MCF 10A (cell line): ENCODE measurements at regions not wholly inside any gene's neighbourhood (a gene's known extent, or its start where the extent isn't known, plus 50 kb on each side); places are given as distances from the start of the nearest gene placed in this dataset.

Experiments
- BruUV-seq: library from RNA; stranded (reverse); fragments of 400-500 nt; replicated peaks from 2 replicates; lab custom pipeline; 2021; lab: Mats Ljungman, UMichigan
- CTCF ChIA-PET: fragments of 300-600 bp; sonication (Branson Sonifier 250); formaldehyde crosslinking; extraction: SDS; loops from one replicate; lab custom pipeline; 2021; ENCODE audit warnings: antibody characterized with exemption, inconsistent platforms; lab: Yijun Ruan, JAX
- POLR2A ChIA-PET: fragments of 300-600, 350-650 bp; sonication (Branson Sonifier 250); formaldehyde crosslinking; extraction: SDS; loops from one replicate; lab custom pipeline; 2020; ENCODE audit warnings: antibody characterized with exemption, inconsistent platforms; lab: Yijun Ruan, JAX
- DNase-seq: peaks from one replicate; pipeline ENCODE4 v3.0.0-alpha.2; 2018; ENCODE audit not compliant: unreplicated experiment
- H3K27ac Mint-ChIP-seq: one replicate; pipeline ENCODE4 v1.8.0; 2022; ENCODE audit warnings: mild to moderate bottlenecking, low read depth, mixed read lengths; ENCODE audit not compliant: unreplicated experiment
- H3K27me3 Mint-ChIP-seq: one replicate; pipeline ENCODE4 v1.8.0; 2022; ENCODE audit warnings: mixed read lengths; ENCODE audit not compliant: insufficient read depth, unreplicated experiment
- H3K36me3 Mint-ChIP-seq: one replicate; pipeline ENCODE4 v1.8.0; 2022; ENCODE audit warnings: mild to moderate bottlenecking, moderate library complexity, mixed read lengths; ENCODE audit not compliant: insufficient read depth, unreplicated experiment
- H3K4me1 Mint-ChIP-seq: one replicate; pipeline ENCODE4 v1.8.0; 2022; ENCODE audit warnings: mixed read lengths; ENCODE audit not compliant: insufficient read depth, unreplicated experiment
- H3K4me3 Mint-ChIP-seq: one replicate; pipeline ENCODE4 v1.8.0; 2022; ENCODE audit warnings: mild to moderate bottlenecking, moderate library complexity, mixed read lengths; ENCODE audit not compliant: unreplicated experiment
- H3K9me3 Mint-ChIP-seq: one replicate; pipeline ENCODE4 v1.8.0; 2022; ENCODE audit warnings: mixed read lengths; ENCODE audit not compliant: unreplicated experiment
- intact Hi-C: fragments of 100-400 bp; cut with micrococcal nuclease; formaldehyde crosslinking; loops from 2 replicates; pipeline ENCODE4 v1.14.1; 2022
- TF ChIP-seq, protein P1 (sequence below): fragments of 200-600 bp; IDR thresholded peaks from one replicate; pipeline ENCODE4 v1.8.0; 2022; ENCODE audit warnings: antibody characterized with exemption, mild to moderate bottlenecking; ENCODE audit not compliant: unreplicated experiment

DNA sequence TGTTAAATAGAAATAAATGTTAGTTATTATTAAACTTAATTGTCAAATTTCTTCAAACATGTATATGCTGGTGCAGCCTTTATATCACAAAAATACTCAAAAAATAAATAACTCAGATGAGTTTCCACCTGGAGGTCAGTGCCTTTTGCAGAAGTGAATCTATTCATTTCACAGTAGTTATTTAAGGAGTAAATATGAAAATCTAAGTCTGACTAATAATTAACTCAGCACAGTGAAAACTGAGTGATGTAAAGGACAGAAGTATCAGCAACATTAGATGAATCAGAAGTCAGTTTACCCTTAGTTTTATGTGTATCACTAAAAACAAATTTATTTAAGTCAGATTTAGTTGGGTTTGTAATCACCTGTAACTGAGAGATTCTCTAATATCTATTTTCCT, 2135.4 kb downstream of the MRPL39 start:
- no peaks in the 10 kb centered on the region for H3K36me3 Mint-ChIP-seq
- H3K9me3 Mint-ChIP-seq, result no peaks in the 10 kb centered on the region
- H3K27ac Mint-ChIP-seq, result no peak overlapping the region
- H3K27me3 Mint-ChIP-seq, result no peaks in the 10 kb centered on the region
- no peak overlapping the region for H3K4me3 Mint-ChIP-seq
- peaks cover 13% of the 10 kb centered on the region for H3K4me1 Mint-ChIP-seq
- DNase-seq, result no peak
- BruUV-seq, result no TSS peak
- TF ChIP-seq, protein P1, sequence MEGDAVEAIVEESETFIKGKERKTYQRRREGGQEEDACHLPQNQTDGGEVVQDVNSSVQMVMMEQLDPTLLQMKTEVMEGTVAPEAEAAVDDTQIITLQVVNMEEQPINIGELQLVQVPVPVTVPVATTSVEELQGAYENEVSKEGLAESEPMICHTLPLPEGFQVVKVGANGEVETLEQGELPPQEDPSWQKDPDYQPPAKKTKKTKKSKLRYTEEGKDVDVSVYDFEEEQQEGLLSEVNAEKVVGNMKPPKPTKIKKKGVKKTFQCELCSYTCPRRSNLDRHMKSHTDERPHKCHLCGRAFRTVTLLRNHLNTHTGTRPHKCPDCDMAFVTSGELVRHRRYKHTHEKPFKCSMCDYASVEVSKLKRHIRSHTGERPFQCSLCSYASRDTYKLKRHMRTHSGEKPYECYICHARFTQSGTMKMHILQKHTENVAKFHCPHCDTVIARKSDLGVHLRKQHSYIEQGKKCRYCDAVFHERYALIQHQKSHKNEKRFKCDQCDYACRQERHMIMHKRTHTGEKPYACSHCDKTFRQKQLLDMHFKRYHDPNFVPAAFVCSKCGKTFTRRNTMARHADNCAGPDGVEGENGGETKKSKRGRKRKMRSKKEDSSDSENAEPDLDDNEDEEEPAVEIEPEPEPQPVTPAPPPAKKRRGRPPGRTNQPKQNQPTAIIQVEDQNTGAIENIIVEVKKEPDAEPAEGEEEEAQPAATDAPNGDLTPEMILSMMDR, result no peak
- ChIA-PET CTCF (no interaction called here), POLR2A (no interaction called here)
- intact Hi-C loops, result no loop called here

DNA sequence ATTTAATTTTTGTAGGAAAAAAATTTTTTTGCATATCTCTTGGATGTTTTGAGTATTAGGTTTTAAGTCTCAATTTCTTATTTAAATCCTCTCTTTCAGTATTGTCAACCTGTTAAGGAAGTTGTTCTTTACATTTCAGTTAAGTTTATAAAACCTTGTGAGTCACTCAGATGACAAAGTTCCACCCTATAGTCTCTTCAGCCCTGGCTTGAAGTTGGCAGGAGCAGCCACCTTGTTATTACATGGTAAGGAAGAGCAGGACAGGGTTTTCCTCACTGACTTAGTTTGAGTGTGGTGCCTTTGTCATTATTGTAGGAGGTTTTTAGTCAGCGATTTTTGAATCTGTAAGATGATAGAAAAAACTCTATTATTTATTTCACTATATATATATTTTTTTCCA, 2143.9 kb downstream of the MRPL39 start:
- intact Hi-C loops, result no loop called here

DNA sequence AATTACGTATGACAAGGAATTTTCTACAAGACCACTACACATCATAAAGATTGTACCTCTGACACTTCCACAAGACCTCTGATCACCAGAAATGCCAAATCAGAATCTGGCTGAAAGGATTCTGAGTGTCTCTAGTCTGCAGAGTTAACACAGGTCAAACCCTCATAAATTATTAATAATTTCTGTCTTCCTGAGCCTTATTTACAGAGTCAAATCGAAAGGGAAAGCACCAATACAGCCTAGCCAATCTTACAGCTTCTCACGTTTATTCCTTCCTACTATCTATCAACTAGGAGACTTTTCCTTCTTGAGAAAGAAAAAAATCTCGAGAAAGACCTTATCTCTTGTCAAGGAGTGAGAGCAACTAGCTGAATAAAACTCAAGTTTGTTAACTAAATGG, 2151.6 kb downstream of the MRPL39 start:
- ChIA-PET CTCF (no interaction called here), POLR2A (no interaction called here)
- TF ChIP-seq, protein P1, result no peak
- intact Hi-C loops, result no loop called here
- no peaks in the 10 kb centered on the region for H3K27me3 Mint-ChIP-seq
- no peaks in the 10 kb centered on the region for H3K36me3 Mint-ChIP-seq
- H3K4me3 Mint-ChIP-seq, result no peak overlapping the region
- peaks cover 10% of the 10 kb centered on the region for H3K4me1 Mint-ChIP-seq
- BruUV-seq, result no TSS peak
- H3K27ac Mint-ChIP-seq, result no peak overlapping the region
- H3K9me3 Mint-ChIP-seq, result peaks cover 5% of the 10 kb centered on the region
- DNase-seq, result no peak

More for the DNA sequence above, 2143.9 kb downstream of the MRPL39 start:
- ChIA-PET POLR2A (no interaction called here), CTCF (interaction anchor here (0.5 kb wide), 1 partner anchor 247 kb away, joined by 3 read pairs; no protein-coding TSS in a partner anchor)
- TF ChIP-seq, protein P1, result no peak
- Mint-ChIP-seq H3K9me3 (peaks cover 5% of the 10 kb centered on the region), H3K27ac (no peak overlapping the region), H3K27me3 (no peaks in the 10 kb centered on the region), H3K4me1 (peaks cover 4% of the 10 kb centered on the region), H3K36me3 (no peaks in the 10 kb centered on the region), H3K4me3 (no peak overlapping the region)
- no peak for DNase-seq
- BruUV-seq, result no TSS peak

DNA sequence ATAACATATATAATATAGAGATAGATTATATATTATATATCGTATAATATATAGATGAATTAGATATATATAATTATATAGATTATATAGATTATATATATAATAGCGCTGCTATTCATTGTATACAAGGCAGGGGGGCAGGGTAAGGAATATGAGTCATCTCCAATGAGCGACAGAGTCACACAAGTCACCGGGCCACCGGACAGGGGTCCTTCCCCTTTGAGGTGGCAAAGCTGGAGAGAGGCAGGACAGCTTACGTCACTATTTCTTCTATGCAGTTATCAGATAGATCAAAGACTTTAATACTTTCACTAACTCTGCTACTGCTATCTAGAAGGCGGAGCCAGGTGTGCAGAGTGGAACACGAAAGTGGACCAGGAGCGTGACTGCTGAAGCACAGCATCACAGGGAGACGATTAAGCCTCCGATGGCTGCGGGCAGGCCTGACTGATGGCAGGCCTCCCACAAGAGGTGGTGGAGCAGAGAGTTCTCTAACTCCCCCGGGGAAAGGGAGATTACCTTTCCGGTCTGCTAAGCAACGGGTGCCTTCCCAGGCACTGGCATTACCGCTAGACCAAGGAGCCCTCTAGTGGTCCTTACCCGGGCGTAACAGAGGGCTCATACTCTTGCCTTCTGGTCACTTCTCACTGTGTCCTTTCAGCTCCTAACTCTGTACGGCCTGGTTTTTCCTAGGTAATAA, 2154.7 kb downstream of the MRPL39 start:
- Mint-ChIP-seq H3K9me3 (no peaks in the 10 kb centered on the region), H3K4me3 (no peak overlapping the region), H3K27me3 (no peaks in the 10 kb centered on the region), H3K4me1 (peaks cover 5% of the 10 kb centered on the region), H3K36me3 (no peaks in the 10 kb centered on the region), H3K27ac (no peak overlapping the region)
- DNase-seq, result no peak
- intact Hi-C loops, result no loop called here
- ChIA-PET POLR2A (interaction anchor here (0.5 kb wide), 1 partner anchor 401 kb away, joined by 4 read pairs; no protein-coding TSS in a partner anchor), CTCF (interaction anchor here (0.6 kb wide), 1 partner anchor 1600 kb away, joined by 5 read pairs; no protein-coding TSS in a partner anchor)
- BruUV-seq, result no TSS peak
- TF ChIP-seq, protein P1, result no peak
